Thyroid gland (tissue), 4 donors: ENCODE measurements at regions not wholly inside any gene's neighbourhood (a gene's known extent, or its start where the extent isn't known, plus 50 kb on each side); places are given as distances from the start of the nearest gene placed in this dataset.

ENCODE experiments used
- POLR2A ChIP-seq, 2 donors: fragments of 450-650 bp; IDR thresholded peaks; one replicate each; pipeline ENCODE4 v1.6.1; 2017; ENCODE audit warnings: antibody characterized with exemption in 2 of 2, mild to moderate bottlenecking in 2 of 2, moderate library complexity in 1 of 2
- TF ChIP-seq, protein P1 (sequence below), 6 experiments: fragments of 200-600 bp in 3 of 6; fragments of 450-650 bp in 3 of 6; sonication (generic) in 3 of 6; IDR thresholded peaks; one replicate each; pipeline ENCODE4 v1.5.1; 2016 to 2019; ENCODE audit warnings: antibody characterized with exemption in 6 of 6, mild to moderate bottlenecking in 2 of 6, inconsistent platforms in 1 of 6, moderate library complexity in 1 of 6

DNA sequence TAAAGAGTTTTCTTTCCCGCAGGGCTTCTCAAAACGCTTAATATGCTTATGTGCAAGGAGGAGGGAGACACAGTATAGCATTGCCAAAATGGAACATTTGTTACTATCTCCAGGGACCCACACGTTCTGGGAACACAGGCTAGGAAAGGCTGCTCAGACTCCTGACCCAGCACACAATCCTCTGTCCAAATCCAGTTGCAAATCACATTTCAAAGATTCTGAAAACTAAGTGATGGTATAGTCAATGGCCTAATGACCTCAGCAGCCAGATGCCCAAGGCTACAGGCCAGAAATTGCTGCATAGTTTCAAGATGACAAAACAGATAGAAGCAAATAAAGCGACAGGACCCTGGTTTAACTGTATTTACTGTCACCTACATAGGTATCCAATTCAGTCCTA lies 97.0 kb upstream of the GRIP1 start:
- TF ChIP-seq POLR2A (IDR thresholded peaks at IDR 0.05), result no peak
- TF ChIP-seq, protein P1, sequence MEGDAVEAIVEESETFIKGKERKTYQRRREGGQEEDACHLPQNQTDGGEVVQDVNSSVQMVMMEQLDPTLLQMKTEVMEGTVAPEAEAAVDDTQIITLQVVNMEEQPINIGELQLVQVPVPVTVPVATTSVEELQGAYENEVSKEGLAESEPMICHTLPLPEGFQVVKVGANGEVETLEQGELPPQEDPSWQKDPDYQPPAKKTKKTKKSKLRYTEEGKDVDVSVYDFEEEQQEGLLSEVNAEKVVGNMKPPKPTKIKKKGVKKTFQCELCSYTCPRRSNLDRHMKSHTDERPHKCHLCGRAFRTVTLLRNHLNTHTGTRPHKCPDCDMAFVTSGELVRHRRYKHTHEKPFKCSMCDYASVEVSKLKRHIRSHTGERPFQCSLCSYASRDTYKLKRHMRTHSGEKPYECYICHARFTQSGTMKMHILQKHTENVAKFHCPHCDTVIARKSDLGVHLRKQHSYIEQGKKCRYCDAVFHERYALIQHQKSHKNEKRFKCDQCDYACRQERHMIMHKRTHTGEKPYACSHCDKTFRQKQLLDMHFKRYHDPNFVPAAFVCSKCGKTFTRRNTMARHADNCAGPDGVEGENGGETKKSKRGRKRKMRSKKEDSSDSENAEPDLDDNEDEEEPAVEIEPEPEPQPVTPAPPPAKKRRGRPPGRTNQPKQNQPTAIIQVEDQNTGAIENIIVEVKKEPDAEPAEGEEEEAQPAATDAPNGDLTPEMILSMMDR (IDR thresholded peaks at IDR 0.05), result no peak
